IPS-NIHi7 (cell line): ENCODE measurements at regions not wholly inside any gene's neighbourhood (a gene's known extent, or its start where the extent isn't known, plus 50 kb on each side); places are given as distances from the start of the nearest gene placed in this dataset.

Source experiments
- DNase-seq: peaks from one replicate; pipeline ENCODE4 v3.0.0; 2012; ENCODE audit warnings: mixed read lengths; ENCODE audit errors: extremely low spot score

DNA sequence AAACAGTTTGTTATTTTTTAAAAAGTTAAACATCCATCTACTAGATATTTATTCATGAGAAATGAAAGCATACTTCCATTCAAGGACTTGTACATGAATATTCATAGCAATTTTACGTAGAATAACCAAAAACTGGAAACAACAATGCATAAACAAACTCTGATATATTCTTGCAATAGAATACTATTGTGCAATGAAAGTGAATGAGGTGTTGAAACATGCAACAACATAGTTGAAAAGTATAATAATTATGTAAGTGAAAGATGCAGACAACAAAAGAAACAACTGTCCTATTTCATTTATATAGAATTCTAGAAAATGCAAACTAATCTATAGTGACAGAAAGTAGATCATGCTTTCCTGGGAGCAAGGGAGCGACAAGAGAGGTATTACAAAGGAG lies 206.6 kb upstream of the KLHL29 start:
- DNase-seq, result no peak

DNA sequence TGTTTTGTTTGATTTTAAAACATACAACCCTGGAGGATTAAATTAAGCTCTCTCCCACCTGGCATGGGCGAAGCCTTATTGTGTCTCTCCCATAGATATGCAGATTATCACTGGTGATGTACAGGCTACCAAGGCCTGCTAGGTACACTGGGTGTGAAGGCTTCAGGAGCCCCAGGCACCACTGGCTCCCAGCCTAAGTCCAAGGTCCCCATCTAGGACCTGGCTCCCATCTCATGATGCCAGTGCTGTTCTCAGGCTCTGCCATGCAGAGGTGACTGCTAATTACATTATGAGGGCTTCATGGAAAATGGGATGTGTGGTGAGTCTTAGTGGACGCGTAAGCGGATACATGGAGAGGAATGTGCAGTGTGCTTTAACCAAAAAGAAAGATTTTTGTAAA lies 201.2 kb upstream of the KLHL29 start:
- DNase-seq, result no peak

DNA sequence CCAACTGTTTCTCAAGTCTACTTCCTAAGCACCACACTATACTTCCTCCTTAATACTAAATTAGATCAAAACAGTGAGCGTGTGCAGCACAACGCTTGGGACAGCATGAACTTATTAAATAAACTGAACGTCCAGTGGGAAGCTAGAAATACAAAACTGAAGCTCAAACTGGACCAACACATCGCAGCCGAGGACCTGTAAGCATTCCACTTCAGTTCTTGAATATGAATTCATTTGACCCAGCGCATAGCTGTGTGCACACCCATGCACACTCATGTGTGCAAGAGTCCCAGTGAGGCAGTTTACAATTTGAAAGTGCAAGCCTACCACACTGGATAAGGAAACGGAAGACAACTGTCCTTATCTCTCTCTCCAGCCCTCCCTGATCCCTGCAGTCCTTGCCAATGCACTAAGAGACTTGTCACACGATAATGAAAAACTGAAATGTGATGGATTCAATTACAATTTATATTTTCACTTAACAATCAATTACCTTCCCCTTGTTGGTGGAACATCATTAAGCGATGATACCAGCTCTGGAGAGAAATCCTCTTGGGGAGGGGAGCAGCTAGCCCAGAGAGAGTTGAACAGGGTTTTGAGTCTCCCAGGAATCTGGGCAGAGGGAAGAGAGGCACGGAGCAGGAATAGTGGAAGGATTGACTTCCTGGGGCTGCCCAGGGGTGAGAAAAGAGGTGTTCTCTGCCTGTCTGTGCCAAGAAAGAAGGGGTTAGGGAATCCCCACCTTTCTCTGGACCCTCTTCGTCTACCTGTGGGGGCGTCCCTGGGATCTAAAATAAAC lies 186.5 kb upstream of the KLHL29 start:
- DNase-seq, result no peak

DNA sequence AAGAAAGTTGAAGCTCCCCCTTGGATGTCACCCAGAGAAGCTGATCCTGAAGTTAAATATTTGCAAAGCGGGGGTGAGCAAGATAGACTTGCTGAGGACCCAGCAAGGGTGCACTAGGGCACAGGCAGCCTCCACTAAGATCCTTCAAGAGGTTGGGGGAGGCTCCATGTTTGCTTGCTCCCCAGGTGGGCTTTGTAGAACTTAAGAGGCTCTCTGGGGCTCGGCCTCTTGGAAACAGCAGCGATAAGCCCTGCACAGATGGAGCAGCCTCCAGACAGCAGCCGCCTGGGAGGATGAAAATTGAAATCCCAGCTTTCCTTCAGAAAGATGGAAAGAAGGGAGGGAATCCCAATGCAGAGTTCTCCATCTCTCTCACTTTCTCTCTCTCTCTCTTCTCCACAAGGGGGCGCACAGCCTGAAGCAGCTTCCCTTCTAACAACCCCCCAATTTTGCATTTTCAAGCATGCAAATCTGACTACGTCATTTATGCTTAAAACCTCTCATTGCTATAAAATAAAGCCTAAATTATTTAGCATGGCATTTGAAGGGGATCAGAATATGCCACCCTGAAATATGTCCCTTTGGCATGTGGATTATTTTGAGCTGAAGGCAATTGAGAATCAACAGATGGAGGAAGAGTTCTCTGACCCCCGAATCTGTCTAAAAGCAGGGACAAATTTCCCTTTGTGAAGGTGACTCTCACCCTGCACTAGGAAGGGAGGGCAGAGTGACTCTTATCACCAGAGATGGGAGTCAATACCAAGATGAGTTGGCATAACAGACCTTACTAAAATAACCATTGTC lies 185.7 kb upstream of the KLHL29 start:
- peak; percentile 28 for DNase-seq

DNA sequence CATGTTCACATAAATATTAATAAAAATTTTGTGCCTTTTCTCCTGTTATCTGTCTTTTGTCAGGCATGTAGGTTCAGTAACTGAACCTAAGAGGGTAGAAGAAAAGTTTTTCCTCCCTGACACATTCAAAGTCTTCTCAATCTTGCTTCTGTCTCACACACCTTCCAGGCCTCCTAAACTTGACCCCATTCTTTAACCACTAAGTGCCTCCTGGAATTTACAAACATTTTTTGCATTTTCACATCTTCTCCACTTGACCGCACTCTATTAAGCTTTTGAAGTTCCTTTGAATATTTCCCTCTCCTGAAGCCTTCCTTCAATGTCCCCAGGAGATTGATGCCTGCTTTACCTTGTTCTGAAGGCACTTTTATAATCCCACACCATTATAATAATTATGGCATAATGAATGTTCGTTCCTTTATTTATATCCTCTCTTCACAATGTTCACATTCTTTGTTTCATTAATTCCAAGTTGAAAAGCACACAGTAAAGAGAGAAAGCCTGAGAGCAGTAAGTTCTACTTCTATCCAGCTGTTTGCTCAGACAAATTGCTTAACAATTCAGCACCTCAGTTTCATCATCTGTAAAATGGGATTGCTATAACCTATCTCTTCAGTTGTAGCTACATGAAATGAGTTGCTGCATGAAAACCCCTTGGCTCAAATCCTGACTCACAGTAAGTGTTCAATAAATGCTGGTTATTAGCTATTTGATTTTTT lies 184.8 kb upstream of the KLHL29 start:
- no peak for DNase-seq

DNA sequence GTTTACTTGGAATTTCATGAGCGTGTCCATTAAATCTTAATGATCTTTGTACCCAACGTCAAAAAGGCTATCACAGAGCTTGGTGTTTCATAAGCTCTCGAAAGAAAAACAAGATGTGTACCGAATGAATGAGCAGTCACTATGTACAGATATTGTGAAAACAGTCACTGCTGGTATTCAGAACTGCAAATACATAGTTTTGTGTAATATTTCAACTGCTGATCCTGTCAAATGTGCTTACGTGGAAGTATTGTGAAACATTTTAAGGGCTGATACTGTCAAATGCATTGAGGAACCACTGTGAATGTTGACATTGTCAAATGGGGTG lies 184.2 kb upstream of the KLHL29 start:
- DNase-seq, result no peak

DNA sequence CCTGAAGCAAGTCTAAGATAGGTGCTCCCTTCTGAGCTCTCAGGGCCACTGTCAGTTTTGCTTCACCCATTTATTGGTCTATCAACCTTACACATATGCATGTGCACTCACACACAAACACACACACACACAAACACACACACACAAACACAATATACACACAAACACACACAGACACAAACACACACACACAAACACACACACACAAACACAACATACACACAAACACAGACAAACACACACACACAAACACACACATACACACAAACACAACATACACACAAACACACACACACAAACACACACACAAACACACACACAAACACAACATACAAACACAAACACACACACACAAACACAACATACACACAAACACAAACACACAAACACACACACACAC lies 181.6 kb upstream of the KLHL29 start:
- DNase-seq, result no peak

DNA sequence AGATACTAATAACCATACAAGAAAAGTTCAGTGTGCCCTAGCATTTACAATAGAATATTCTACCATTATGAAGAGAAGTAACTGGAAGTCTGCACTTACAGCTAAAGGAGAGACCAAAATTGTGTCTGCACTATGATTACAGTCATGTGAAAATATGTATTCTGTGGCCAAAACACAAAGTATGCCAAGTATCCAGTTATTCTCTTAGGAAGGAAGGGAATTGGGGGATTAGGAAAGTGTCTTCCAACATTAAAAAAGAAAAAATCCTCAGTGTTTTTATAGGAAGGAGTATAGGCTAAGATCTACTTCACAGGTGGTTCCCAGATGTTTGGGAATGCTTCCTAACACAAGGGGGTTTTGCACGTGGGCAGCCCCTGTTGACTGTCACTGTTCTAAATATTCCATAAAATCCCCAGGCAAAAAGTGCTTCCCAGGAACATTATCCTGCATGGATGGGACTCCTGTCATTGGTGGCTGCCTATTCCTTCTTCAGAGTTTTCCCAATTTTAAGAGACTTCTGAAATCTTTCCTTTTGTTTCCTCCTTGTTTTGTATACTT lies 180.2 kb upstream of the KLHL29 start:
- DNase-seq, result no peak

DNA sequence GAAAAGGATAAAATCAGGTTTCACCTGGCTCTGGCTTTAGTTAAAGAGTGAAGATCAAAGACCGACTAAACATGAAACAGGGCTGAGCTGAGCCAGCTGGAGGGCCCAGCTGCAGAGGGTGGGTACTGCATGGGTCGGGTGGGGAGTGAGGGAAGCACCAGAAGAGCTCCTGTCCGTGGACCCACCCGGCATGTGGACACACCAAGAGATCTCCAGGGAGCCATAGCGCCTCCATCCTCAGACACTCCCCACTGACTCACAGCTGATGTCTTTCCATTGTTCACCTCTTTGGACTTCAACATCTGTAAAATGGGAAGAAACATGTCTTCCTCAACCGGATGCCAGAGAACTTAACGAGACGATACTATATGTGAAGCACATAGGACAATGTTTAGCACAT lies 178.3 kb upstream of the KLHL29 start:
- no peak for DNase-seq

DNA sequence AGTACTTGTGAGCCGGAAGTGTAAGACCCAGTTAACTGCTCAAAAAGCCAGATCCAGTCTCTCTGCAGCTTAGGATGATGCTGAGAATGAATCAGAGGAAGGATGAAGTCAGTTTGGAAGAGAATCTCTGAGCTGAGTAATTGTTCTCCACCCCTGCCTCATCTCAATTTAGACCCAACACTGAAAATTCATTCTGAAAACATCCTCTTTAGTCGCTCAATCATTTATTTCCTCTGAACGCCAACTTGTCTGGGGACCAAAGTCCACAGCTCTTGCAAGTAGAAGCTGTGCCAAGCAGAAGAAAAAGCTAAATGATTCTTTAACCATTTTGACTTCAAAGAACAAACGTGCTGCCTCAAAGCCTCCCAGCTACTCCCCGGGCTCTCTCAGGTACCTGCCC lies 177.1 kb upstream of the KLHL29 start:
- DNase-seq, result no peak

DNA sequence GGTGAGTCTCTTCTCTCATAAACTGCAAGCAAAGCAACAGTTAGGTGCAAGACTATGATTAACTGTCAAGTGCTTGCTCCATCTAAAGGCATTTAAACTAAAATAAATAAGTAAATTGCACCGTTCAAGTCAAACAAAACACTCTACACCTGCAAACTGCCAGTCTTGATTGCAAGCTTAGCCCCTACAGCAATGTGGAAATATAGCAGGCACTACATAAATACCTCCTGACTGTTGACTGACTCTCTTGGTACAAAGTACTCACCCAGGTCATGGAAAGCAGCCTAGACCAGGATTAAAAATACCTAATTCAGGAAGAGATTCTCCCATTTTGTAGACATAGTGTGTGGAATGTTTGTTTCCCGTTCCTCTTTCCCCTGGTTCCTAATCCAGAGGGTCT lies 176.6 kb upstream of the KLHL29 start:
- no peak for DNase-seq

DNA sequence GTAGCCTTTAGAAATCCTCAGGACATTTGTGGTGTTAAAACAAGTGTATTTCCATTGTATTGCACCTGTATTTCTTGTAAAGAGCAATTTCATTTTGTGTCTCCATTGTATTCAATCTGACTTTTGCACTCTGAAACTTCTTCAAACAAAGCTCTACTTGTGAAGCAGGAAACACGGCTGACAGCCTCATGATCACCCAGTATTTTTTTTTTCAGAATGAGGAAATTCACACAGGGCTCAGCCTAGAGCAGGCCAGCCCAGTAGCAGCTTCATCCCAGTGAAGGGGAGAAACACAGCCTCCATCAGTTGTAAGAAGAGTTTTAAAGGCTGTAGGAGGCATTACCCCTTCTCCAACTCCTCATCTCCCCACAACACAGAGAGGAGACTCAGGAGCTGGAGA lies 175.9 kb upstream of the KLHL29 start:
- DNase-seq, result no peak

DNA sequence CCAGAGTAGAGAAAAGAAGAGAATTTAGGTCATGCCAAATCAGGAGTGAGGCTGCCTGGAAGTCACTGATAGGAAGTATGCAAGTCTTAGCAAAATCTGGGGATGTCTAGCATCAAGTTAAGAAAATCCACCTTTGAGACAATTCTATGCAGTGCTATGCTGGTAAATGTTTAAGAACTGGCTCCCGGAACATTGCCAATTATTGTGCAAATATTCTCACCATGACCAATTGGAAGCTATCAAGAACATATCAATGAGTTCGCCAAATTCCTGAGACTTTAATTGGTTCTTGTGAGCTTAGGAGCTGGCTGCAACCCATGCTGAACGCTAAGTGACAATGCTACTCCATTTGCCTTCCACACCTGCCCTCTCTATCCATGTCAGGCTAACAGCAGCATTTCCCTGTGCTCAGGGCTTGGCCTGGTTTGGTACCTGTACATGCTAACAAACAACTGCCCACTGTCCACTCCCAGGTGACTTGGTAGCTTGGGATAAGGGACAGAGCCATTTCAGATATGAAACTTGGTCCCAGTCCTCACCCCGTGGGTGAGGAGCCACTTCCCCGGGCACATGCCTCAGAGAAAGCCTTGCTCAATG lies 172.9 kb upstream of the KLHL29 start:
- no peak for DNase-seq

DNA sequence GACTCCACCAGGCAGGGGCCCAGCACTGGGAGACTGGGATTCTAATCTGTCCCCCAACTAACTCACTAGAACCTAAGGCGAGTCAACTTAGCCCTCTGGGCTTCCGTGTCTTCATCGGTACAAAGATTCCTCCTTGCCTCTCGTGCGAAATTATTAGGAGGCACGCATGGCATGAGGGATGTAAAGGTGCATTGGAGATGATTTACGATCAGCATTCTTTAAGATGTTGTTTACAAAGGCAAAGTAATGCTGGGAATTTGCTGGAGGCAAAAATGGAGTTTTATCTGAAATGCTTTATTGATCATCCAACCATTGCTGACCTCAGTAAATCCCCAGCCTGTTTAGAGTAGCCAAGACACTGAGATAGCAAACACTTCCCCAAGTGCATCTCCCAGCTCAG lies 171.8 kb upstream of the KLHL29 start:
- no peak for DNase-seq

DNA sequence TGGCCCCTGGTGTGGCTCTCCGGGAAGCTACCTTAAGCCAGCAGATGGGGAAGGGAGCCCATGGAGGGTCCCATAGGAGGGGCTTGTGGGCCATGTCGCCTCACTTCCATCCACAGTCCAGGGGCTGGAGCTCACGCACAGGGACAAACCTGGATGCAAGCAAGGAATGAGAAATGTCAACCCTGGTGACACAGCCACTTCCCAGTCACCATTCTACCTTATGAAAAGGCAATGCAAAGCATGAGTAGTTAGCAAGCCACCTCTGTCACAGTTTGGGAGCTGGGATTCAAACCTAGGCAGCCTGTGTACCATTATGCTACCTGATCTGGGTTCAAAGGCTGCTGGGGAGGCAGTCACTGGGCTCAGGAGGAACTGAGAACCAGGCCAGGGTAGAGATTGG lies 170.0 kb upstream of the KLHL29 start:
- DNase-seq, result no peak

DNA sequence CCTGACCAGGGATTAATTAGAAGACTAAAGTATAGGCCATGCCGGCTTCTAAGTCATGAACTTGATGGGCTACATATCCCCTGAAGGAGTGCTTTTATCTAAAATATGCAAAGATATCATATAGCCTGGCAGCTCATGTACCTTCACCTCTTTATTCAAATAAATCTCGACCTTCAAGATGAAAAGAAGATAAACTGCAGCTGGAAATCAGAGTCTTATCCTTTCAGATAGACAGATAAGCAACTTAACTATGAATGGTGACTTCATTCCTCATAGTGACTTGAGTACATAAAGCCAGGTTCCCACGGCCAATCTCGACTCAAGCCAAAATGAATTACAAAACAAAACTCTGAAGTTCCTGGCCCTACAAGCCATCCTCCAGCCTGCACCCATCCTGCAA lies 165.3 kb upstream of the KLHL29 start:
- DNase-seq, result no peak

DNA sequence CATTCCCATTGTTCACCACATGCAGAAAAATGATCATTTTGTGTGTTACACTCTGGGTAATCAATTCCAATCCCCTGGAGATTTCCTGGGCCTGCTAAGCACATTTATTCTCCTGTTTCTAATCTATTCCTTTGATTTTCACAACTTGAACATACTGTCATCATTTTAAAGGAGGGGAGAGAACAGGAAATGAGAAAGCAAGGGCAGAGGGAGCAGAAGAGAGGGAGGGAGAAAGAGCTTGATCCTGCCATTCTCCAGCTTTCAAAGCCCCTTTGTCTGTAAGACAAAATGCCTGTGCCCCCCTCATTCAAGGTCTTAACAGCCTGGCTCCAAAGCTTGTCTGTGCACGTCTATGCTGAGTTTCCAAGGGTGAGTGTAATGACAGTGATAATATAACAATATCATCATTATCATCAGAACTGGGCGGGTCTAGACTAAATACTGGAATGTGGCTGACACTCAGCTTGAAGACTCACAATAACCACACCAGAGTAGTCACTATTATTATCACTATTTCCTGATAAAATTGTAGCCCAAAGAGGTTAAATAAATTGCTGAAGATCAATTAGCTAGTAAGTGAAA lies 164.4 kb upstream of the KLHL29 start:
- no peak for DNase-seq

DNA sequence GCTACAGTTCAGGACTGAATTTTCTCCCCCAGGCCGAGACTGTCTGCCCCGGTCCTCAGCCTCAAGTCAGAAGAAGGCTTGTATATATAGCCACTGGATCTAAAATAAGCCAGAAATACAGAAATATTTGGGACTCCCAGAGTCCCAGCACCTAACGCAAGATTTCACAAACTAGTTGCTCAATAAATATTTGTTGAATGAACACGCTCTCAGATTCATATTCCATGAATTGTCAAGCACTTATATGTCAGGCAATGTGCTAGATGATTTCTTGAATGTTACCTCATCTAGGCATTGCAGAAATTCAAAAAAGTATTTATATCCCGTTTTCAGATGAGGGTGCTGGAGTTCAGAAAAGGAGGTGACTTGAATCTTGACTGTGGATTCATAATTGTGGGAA lies 163.7 kb upstream of the KLHL29 start:
- no peak for DNase-seq

DNA sequence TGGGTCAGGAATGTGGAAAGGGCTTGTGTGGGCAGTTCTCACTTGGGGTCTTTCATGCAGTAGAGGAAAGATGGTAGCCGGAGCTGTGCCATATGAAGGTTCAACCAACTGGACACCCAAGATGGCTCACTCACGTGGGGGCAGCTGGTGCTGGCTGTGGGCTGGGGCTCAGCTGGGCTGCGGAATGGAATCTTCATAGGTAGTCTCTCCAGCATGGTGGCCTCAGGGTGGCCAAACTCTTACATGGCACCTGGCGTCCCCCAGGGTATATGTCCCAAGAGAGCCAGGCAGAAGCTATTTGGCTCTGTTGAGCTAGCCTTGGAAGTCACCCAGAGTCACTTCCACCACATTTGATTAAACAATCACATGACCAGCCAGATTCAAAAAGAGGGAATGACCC lies 163.1 kb upstream of the KLHL29 start:
- DNase-seq, result no peak

DNA sequence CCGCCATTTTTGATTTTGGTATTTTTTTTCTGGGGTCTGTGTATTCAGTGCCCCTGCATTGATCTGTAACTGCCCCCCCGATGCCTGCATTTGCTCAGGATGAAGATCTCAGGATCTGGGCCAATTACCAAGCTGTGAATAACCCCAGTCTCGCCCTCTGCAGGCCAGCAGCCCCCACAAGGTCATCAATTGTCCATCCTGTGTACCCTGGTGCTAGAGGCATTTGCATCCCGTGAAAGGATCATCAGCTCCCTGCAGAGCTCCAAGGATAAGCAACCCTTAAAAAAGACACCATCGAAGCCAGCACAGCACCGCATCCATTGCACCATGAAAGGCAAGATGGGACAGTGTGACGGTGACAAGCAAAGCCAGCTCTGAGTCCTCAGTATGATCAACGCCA lies 154.1 kb upstream of the KLHL29 start:
- DNase-seq, result peak; percentile 63

DNA sequence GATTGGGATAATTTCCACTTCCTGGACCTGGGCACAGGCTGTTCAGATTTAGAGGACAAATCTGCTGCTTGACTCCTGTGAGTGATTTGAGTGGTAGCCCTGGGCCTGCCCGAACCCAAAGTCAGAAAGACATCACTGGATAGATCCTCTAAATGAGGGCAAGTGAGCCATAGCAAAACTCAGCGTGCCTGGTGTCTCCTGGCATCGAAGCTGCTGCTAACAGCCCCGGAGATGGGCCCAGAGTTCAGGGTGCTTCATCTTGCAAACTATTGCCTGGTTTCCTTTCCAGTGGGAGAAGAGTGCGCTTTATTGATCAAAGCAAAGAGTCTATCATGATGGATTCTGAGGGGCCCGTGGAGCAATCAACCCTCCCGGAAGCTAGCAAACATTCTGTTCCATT lies 153.1 kb upstream of the KLHL29 start:
- no peak for DNase-seq

DNA sequence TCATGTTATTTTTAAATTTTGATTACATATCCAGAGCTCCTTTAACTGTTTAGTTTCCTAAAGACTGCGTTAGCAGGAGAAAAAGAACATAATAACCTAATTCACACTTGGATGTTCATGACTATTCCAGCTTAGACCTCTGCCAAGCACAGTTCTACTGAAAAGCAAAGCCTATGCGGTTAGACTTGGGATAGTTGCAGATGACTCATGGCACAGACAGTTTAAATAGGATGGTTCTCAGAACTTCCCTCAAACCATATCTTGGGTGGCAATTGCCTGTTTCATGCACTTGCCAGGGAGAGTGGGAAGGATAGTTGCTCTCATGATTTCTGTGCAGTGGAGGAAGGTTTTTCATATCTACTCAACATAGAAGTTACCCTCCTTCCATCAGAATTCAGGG lies 149.7 kb upstream of the KLHL29 start:
- no peak for DNase-seq
